ENCODE measurements at regions not wholly inside any gene's neighbourhood (a gene's known extent, or its start where the extent isn't known, plus 50 kb on each side); places are given as distances from the start of the nearest gene placed in this dataset.

DNA sequence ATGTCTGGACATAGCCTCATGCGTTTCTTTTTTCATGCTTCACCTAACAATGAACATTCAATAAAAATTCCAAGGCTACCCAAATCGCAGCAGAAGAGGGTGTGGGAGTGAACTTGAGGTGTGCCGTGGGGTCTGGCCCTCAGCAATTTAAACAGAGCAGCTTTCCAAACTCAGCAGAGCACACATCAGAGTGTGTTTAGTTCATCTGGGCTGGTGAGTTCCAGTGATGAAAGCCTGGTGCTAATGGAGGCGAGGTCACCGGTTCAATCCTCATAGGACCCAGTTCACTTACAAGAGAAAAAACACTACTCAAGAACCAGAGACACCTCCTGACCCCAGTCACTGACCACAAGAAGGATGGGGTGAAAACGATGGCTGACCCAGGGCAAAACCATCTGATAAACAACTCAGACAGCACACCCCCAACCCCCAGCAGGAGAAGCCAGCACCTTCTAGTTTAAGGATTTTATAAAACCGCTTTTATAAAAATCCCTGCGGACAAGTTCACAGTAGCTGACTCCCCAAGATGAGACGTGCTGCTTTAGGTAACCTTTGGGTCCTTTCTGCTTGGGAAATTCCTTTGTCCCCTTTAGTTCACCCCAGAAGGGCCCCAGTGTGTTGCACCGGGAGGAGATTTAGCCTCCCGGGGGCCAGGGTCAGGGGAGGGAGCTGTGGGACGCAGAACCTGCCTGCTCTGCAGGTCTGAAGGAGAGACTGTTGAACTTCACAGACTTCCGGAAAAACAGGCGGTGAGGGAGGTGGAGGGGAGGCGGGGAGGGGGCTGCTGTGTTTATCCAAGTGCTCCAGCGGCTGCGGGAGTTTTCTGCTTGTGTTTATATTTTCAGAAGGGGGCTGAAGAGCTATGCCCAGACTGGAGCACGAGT is 152.7 kb upstream of the SOX11 start:
- peaks cover 20% of the 10 kb centered on the region for H3K4me1 ChIP-seq
- Mint-ChIP-seq H3K27me3 (ENCODE audit: insufficient read depth, low read depth) (peaks cover 3% of the 10 kb centered on the region), H3K4me3 (peak overlapping the region; percentile 48), H3K36me3 (peaks cover 2% of the 10 kb centered on the region), H3K9me3 (peaks cover 26% of the 10 kb centered on the region), H3K27ac (peak overlapping the region; percentile 94), H3K4me1 (peaks cover 37% of the 10 kb centered on the region)
- H3K27me3 ChIP-seq: no peaks in the 10 kb centered on the region
- H3K27ac ChIP-seq: no peak overlapping the region
- no peaks in the 10 kb centered on the region for H3K36me3 ChIP-seq
- H3K4me3 ChIP-seq: no peak overlapping the region
- DNase-seq (ENCODE audit: low spot score): no peak
- TF ChIP-seq EZH2 (IDR thresholded peaks at IDR 0.05) (no peak), EZH2phosphoT487 (IDR thresholded peaks at IDR 0.05) (no peak)
- TF ChIP-seq, protein P1, sequence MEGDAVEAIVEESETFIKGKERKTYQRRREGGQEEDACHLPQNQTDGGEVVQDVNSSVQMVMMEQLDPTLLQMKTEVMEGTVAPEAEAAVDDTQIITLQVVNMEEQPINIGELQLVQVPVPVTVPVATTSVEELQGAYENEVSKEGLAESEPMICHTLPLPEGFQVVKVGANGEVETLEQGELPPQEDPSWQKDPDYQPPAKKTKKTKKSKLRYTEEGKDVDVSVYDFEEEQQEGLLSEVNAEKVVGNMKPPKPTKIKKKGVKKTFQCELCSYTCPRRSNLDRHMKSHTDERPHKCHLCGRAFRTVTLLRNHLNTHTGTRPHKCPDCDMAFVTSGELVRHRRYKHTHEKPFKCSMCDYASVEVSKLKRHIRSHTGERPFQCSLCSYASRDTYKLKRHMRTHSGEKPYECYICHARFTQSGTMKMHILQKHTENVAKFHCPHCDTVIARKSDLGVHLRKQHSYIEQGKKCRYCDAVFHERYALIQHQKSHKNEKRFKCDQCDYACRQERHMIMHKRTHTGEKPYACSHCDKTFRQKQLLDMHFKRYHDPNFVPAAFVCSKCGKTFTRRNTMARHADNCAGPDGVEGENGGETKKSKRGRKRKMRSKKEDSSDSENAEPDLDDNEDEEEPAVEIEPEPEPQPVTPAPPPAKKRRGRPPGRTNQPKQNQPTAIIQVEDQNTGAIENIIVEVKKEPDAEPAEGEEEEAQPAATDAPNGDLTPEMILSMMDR (IDR thresholded peaks at IDR 0.05): no peak
- H4K20me1 ChIP-seq (ENCODE audit: low read depth): no peaks in the 10 kb centered on the region
- no peaks in the 10 kb centered on the region for H3F3A ChIP-seq (ENCODE audit: low read depth)
- peak overlapping the region; percentile 16 for H3K4me2 ChIP-seq
- H3K79me2 ChIP-seq (ENCODE audit: low read depth): no peaks in the 10 kb centered on the region
- H2AFZ ChIP-seq (replicated peaks): peak overlapping the region; percentile 60
- no peak overlapping the region for H3K9ac ChIP-seq
- H3K9me3 ChIP-seq (ENCODE audit: low read depth): peaks cover 2% of the 10 kb centered on the region

DNA sequence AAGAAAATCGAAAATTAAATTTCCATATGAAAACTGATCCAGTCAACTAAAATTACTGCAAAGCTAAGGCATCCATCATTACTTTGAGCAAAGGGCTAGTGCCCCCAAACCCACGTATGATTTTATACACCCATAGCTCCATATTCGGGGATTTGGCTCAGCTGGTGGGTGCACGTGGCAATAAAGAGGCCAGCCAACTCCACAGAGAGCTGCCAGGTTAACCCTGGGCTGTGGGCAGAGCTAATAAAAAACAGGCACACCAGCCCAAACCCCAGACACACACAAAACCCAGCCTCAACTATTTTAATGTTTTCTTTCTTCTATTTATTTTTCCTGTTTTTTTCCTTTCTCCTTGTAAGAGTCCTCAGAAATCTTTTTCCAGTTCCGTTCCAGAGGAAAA is 151.3 kb upstream of the SOX11 start:
- peaks cover 7% of the 10 kb centered on the region for H3K27me3 Mint-ChIP-seq (ENCODE audit: insufficient read depth, low read depth)
- Histone ChIP-seq H3F3A (ENCODE audit: low read depth) (no peaks in the 10 kb centered on the region), H3K79me2 (ENCODE audit: low read depth) (no peaks in the 10 kb centered on the region), H3K27me3 (no peaks in the 10 kb centered on the region), H4K20me1 (ENCODE audit: low read depth) (no peaks in the 10 kb centered on the region), H3K4me3 (no peak overlapping the region), H3K36me3 (no peaks in the 10 kb centered on the region), H3K4me2 (no peak overlapping the region), H3K9ac (no peak overlapping the region), H2AFZ (replicated peaks) (no peak overlapping the region), H3K27ac (no peak overlapping the region), H3K4me1 (peaks cover 18% of the 10 kb centered on the region), H3K9me3 (ENCODE audit: low read depth) (peaks cover 8% of the 10 kb centered on the region)
- H3K27ac Mint-ChIP-seq: no peak overlapping the region
- peaks cover 39% of the 10 kb centered on the region for H3K9me3 Mint-ChIP-seq
- H3K4me1 Mint-ChIP-seq: peaks cover 33% of the 10 kb centered on the region
- H3K36me3 Mint-ChIP-seq: peaks cover 6% of the 10 kb centered on the region
- TF ChIP-seq EZH2phosphoT487 (IDR thresholded peaks at IDR 0.05) (no peak), EZH2 (IDR thresholded peaks at IDR 0.05) (no peak)
- TF ChIP-seq, protein P1 (IDR thresholded peaks at IDR 0.05): no peak
- H3K4me3 Mint-ChIP-seq: no peak overlapping the region
- no peak for DNase-seq (ENCODE audit: low spot score)

DNA sequence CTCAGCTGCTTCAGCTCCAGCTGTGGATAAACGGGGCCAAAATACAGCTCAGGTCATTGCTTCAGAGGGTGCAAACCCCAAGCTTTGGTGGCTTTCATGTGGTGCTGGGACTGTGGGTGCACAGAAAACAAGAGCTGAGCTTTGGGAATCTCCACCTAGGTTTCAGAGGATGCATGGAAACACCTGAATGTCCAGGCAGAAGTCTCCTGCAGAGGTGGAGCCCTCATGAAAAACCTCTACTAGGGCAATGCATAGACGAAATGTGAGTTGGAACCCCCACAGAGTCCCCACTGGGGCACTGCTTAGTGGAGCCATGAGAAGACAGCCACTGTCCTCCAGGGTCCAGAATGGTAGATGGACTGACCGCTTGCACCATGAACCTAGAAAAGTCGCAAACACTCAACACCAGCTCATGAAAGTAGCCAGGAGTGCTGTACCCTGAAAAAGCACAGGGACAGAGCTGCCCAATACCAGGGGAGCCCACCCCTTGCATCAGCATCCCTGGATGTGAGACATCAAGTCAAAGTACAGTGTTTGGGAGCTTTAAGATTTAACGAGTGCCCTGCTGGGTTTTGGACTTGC is 147.9 kb upstream of the SOX11 start:
- H3K4me3 Mint-ChIP-seq: no peak overlapping the region
- H3K79me2 ChIP-seq (ENCODE audit: low read depth): no peaks in the 10 kb centered on the region
- H4K20me1 ChIP-seq (ENCODE audit: low read depth): no peaks in the 10 kb centered on the region

More for the DNA sequence above, 147.9 kb upstream of the SOX11 start:
- H3K9me3 ChIP-seq (ENCODE audit: low read depth): peaks cover 8% of the 10 kb centered on the region
- H3K4me1 ChIP-seq: peaks cover 19% of the 10 kb centered on the region
- Mint-ChIP-seq H3K9me3 (peaks cover 39% of the 10 kb centered on the region), H3K36me3 (peaks cover 6% of the 10 kb centered on the region), H3K27ac (no peak overlapping the region), H3K27me3 (ENCODE audit: insufficient read depth, low read depth) (peaks cover 7% of the 10 kb centered on the region), H3K4me1 (peaks cover 25% of the 10 kb centered on the region)
- H3K4me2 ChIP-seq: no peak overlapping the region
- no peak overlapping the region for H2AFZ ChIP-seq (replicated peaks)
- TF ChIP-seq EZH2 (IDR thresholded peaks at IDR 0.05) (no peak), EZH2phosphoT487 (IDR thresholded peaks at IDR 0.05) (no peak)
- TF ChIP-seq, protein P1 (IDR thresholded peaks at IDR 0.05): no peak
- DNase-seq (ENCODE audit: low spot score): no peak
- H3K27ac ChIP-seq: no peak overlapping the region
- no peak overlapping the region for H3K4me3 ChIP-seq
- no peaks in the 10 kb centered on the region for H3K27me3 ChIP-seq
- no peaks in the 10 kb centered on the region for H3K36me3 ChIP-seq
- H3F3A ChIP-seq (ENCODE audit: low read depth): no peaks in the 10 kb centered on the region
- no peak overlapping the region for H3K9ac ChIP-seq

Measured in neural progenitor cell (in vitro differentiated cells).